HCT116 (cell line): ENCODE measurements at regions not wholly inside any gene's neighbourhood (a gene's known extent, or its start where the extent isn't known, plus 50 kb on each side); places are given as distances from the start of the nearest gene placed in this dataset.

Experiments
- ATAC-seq: fragments of 200-7000 bp; cut with Tn5 transposase; 2 replicates; pipeline ENCODE4 v1.9.1; 2020; ENCODE audit warnings: mild to moderate bottlenecking, moderate library complexity
- BruUV-seq: library from RNA; stranded (reverse); fragments of 400-500 nt; replicated peaks from 2 replicates; lab custom pipeline; 2021; lab: Mats Ljungman, UMichigan
- CTCF ChIA-PET: fragments of 300-600 bp; sonication (Branson Sonifier 250); formaldehyde crosslinking; loops from one replicate; lab custom pipeline; 2021; ENCODE audit warnings: antibody characterized with exemption; lab: Charles Lee
- POLR2A ChIA-PET: fragments of 300-600, 350-600 bp; sonication (Branson Sonifier 250); formaldehyde crosslinking; loops from one replicate; lab custom pipeline; 2021; ENCODE audit warnings: antibody characterized with exemption; lab: Charles Lee
- RAD21 ChIA-PET, 2 experiments: fragments of 300-600 bp; sonication (Branson Sonifier 250); formaldehyde crosslinking; loops; one replicate each; lab custom pipeline; 2023; ENCODE audit warnings: low total read pairs in 2 of 2; ENCODE audit not compliant: uncharacterized antibody in 2 of 2, unreplicated experiment in 2 of 2, low non-redundant PET in 1 of 2; lab: Charles Lee
- DNase-seq: peaks from one replicate; pipeline ENCODE4 v3.0.0-alpha.2; 2010; ENCODE audit warnings: low read depth, low spot score
- H2AFZ ChIP-seq: fragments of 200-600 bp; shearing (Covaris generic), sonication (generic); 2 replicates; pipeline ENCODE4 v1.6.1; 2017; ENCODE audit warnings: low read depth, mixed run types, mixed read lengths, antibody characterized with exemption, low read length; ENCODE audit not compliant: poor library complexity, severe bottlenecking
- H3K27ac ChIP-seq: 2 replicates; pipeline ENCODE4 v1.5.1; 2012; ENCODE audit warnings: low read depth, low read length
- H3K27me3 ChIP-seq: fragments of 200-600 bp; sonication (generic); 2 replicates; pipeline ENCODE4 v1.6.1; 2016; ENCODE audit warnings: mixed run types, low read length, mixed read lengths; ENCODE audit not compliant: insufficient read depth
- H3K36me3 ChIP-seq, 2 experiments: fragments of 200-500 bp in 1 of 2; fragments of 200-600 bp in 1 of 2; sonication (Bioruptor generic) in 1 of 2; sonication (generic) in 1 of 2; 2 replicates each; pipeline versions ENCODE4 v1.5.1 to v1.6.1; 2014 to 2016; ENCODE audit warnings: low read length in 2 of 2, inconsistent platforms in 1 of 2, mixed read lengths in 1 of 2, mixed run types in 1 of 2; ENCODE audit not compliant: insufficient read depth in 2 of 2, control insufficient read depth in 1 of 2
- H3K4me1 ChIP-seq, 2 experiments: fragments of 200-600 bp in 1 of 2; sonication (generic) in 1 of 2; 2 replicates each; pipeline versions ENCODE4 v1.5.1 to v1.6.1; 2012 to 2017; ENCODE audit warnings: low read length in 2 of 2, inconsistent platforms in 1 of 2, mild to moderate bottlenecking in 1 of 2, mixed read lengths in 1 of 2, mixed run types in 1 of 2, moderate library complexity in 1 of 2; ENCODE audit not compliant: insufficient read depth in 2 of 2, control insufficient read depth in 1 of 2
- H3K4me2 ChIP-seq: fragments of 200-600 bp; sonication (generic); 2 replicates; pipeline ENCODE4 v1.6.1; 2017; ENCODE audit warnings: mixed run types, low read length, mixed read lengths
- H3K4me3 ChIP-seq, 2 experiments: fragments of 200-600 bp in 1 of 2; sonication (generic) in 1 of 2; replicated peaks in 1 of 2; 2 replicates each; pipeline ENCODE4 v1.5.1; 2011 to 2016; ENCODE audit warnings: low read length in 2 of 2, control low read depth in 1 of 2, low read depth in 1 of 2, mild to moderate bottlenecking in 1 of 2, mixed read lengths in 1 of 2, mixed run types in 1 of 2
- H3K79me2 ChIP-seq: fragments of 200-600 bp; sonication (generic); 2 replicates; pipeline ENCODE4 v1.6.1; 2017; ENCODE audit warnings: mild to moderate bottlenecking, mixed run types, low read length, moderate library complexity, mixed read lengths; ENCODE audit not compliant: insufficient read depth
- H3K9ac ChIP-seq: fragments of 200-600 bp; sonication (generic); 2 replicates; pipeline ENCODE4 v1.6.1; 2016; ENCODE audit warnings: low read length, mixed read lengths
- H3K9me2 ChIP-seq: fragments of 200-600 bp; sonication (generic), shearing (Covaris generic); 2 replicates; pipeline ENCODE4 v1.6.1; 2017; ENCODE audit warnings: mixed run types, mild to moderate bottlenecking, moderate library complexity; ENCODE audit not compliant: insufficient read depth
- H3K9me3 ChIP-seq, 2 experiments: fragments of 200-500 bp in 1 of 2; fragments of 200-600 bp in 1 of 2; sonication (Bioruptor generic) in 1 of 2; sonication (generic) in 1 of 2; 2 replicates each; pipeline ENCODE4 v1.6.1; 2014 to 2017; ENCODE audit warnings: low read length in 2 of 2, mixed read lengths in 2 of 2, inconsistent platforms in 1 of 2, low read depth in 1 of 2, mild to moderate bottlenecking in 1 of 2, mixed run types in 1 of 2, moderate library complexity in 1 of 2; ENCODE audit not compliant: control insufficient read depth in 1 of 2, insufficient read depth in 1 of 2
- H4K20me1 ChIP-seq: fragments of 200-600 bp; sonication (generic), shearing (Covaris generic); 2 replicates; pipeline ENCODE4 v1.6.1; 2017; ENCODE audit warnings: mixed run types, mild to moderate bottlenecking, moderate library complexity; ENCODE audit not compliant: insufficient read depth
- ELF1 ChIP-seq: IDR thresholded peaks from 2 replicates; pipeline ENCODE4 v1.6.1; 2012; ENCODE audit warnings: low read depth, borderline replicate concordance
- JUND ChIP-seq: IDR thresholded peaks from 2 replicates; pipeline ENCODE4 v1.6.1; 2012
- POLR2A ChIP-seq: IDR thresholded peaks from 2 replicates; pipeline ENCODE4 v1.7.0; 2011; ENCODE audit warnings: borderline replicate concordance; ENCODE audit not compliant: insufficient read depth, insufficient read length; ENCODE audit errors: extremely low read depth
- SIN3A ChIP-seq: IDR thresholded peaks from 2 replicates; pipeline ENCODE4 v1.6.1; 2012; ENCODE audit warnings: low read depth
- SP1 ChIP-seq: IDR thresholded peaks from 2 replicates; pipeline ENCODE4 v1.6.1; 2012; ENCODE audit warnings: low read depth
- TCF7L2 ChIP-seq: IDR thresholded peaks from 2 replicates; pipeline ENCODE4 v1.7.0; 2011; ENCODE audit warnings: borderline replicate concordance, inconsistent platforms; ENCODE audit not compliant: insufficient read depth, insufficient read length; ENCODE audit errors: extremely low read depth
- YY1 ChIP-seq: IDR thresholded peaks from 2 replicates; pipeline ENCODE4 v1.6.1; 2011; ENCODE audit warnings: low read length, low read depth, moderate library complexity, mild to moderate bottlenecking; ENCODE audit not compliant: insufficient replicate concordance; ENCODE audit errors: extremely low read depth
- ZNF274 ChIP-seq: fragments of 200-500 bp; sonication (Bioruptor generic); IDR thresholded peaks from 2 replicates; pipeline ENCODE4 v1.6.1; 2014; ENCODE audit warnings: mild to moderate bottlenecking, low read depth, low read length, inconsistent platforms
- intact Hi-C: fragments of 100-400 bp; cut with micrococcal nuclease; formaldehyde crosslinking; loops from 2 replicates; pipeline ENCODE4 v1.10.0; 2022

- TF ChIP-seq POLR2A = no peak
- TF ChIP-seq, all 23 proteins: peak for 0
Observed at GRCh38 chr12:85610194-85610593, 226.0 kb downstream of the RASSF9 start (continued).

- Histone ChIP-seq H3K9me2 (no peaks in the 10 kb centered on the region), H3K9ac (no peak overlapping the region), H3K9me3 (no peaks in the 10 kb centered on the region), H3K4me2 (no peak overlapping the region), H3K4me3 (no peak overlapping the region), H3K36me3 (no peaks in the 10 kb centered on the region), H2AFZ (no peak overlapping the region), H3K4me1 (peaks cover 0 to 6% of the 10 kb centered on the region in 2 experiments; a peak in 2 of 4 replicates), H4K20me1 (no peaks in the 10 kb centered on the region), H3K79me2 (no peaks in the 10 kb centered on the region), H3K27ac (no peak overlapping the region), H3K27me3 (no peaks in the 10 kb centered on the region)
- TF ChIP-seq ZNF274 = no peak
- no peak for TF ChIP-seq TCF7L2
- TF ChIP-seq ELF1 = no peak
- TF ChIP-seq JUND = no peak
- DNase-seq (no peak), ATAC-seq (no peak)
- no TSS peak for BruUV-seq
- ChIA-PET RAD21 (no interaction called here), CTCF (no interaction called here), POLR2A (no interaction called here)
- intact Hi-C loops = no loop called here
Observed at GRCh38 chr12:85616201-85616600, 220.0 kb downstream of the RASSF9 start.

GRCh38 chr12:85617307-85618091 lies 218.7 kb downstream of the RASSF9 start:
- Histone ChIP-seq H3K4me3 (no peak overlapping the region), H3K4me2 (no peak overlapping the region), H3K9ac (no peak overlapping the region), H3K9me3 (no peaks in the 10 kb centered on the region), H4K20me1 (no peaks in the 10 kb centered on the region), H3K36me3 (no peaks in the 10 kb centered on the region), H2AFZ (no peak overlapping the region), H3K9me2 (no peaks in the 10 kb centered on the region), H3K79me2 (no peaks in the 10 kb centered on the region), H3K4me1 (peaks cover 0 to 10% of the 10 kb centered on the region in 2 experiments; a peak in 2 of 4 replicates), H3K27ac (no peak overlapping the region), H3K27me3 (no peaks in the 10 kb centered on the region)
- CTCF ChIA-PET = no interaction called here
- POLR2A ChIA-PET = interaction anchor here (1.0 kb wide), 1 partner anchor 9 kb away, joined by 3 read pairs; no protein-coding TSS in a partner anchor
- BruUV-seq = no TSS peak
- RAD21 ChIA-PET = no interaction called here
- DNase-seq (no peak), ATAC-seq (no peak)
- intact Hi-C loops = no loop called here
- TF ChIP-seq SP1 (no peak), YY1 (no peak), JUND (no peak), SIN3A (no peak), TCF7L2 (no peak)
